H1 (cell line): ENCODE measurements at regions not wholly inside any gene's neighbourhood (a gene's known extent, or its start where the extent isn't known, plus 50 kb on each side); places are given as distances from the start of the nearest gene placed in this dataset.

Source experiments
- CTCF ChIP-seq, 3 experiments: IDR thresholded peaks; 1 replicate in 2 of 3; 2 replicates in 1 of 3; pipeline versions ENCODE4 v1.5.1 to v1.6.1; 2011; ENCODE audit warnings: low read length in 3 of 3, mild to moderate bottlenecking in 3 of 3, inconsistent platforms in 2 of 3, low read depth in 1 of 3, moderate library complexity in 1 of 3; ENCODE audit not compliant: insufficient read depth in 1 of 3; ENCODE audit errors: control extremely low read depth in 1 of 3
- EP300 ChIP-seq, 2 experiments: IDR thresholded peaks; 1 replicate in 1 of 2; 2 replicates in 1 of 2; pipeline ENCODE4 v1.6.1; 2011 to 2012; ENCODE audit warnings: low read depth in 2 of 2, low read length in 2 of 2, mild to moderate bottlenecking in 2 of 2, borderline replicate concordance in 1 of 2, inconsistent platforms in 1 of 2, moderate library complexity in 1 of 2
- SUZ12 ChIP-seq: fragments of 200-600 bp; sonication (generic); IDR thresholded peaks from 2 replicates; pipeline ENCODE4 v1.6.1; 2012; ENCODE audit warnings: mild to moderate bottlenecking, inconsistent platforms, low read length, moderate library complexity, mixed read lengths

- TF ChIP-seq CTCF (IDR thresholded peaks at IDR 0.05; ENCODE audit: control extremely low read depth in 1 of 3, insufficient read depth in 1 of 3, low read depth in 1 of 3, low read length in 3 of 3), result no peak
- no peak for TF ChIP-seq EP300 (IDR thresholded peaks at IDR 0.05; ENCODE audit: borderline replicate concordance in 1 of 2, low read depth in 2 of 2, low read length in 2 of 2)
- TF ChIP-seq SUZ12, result no peak
These were observed 84.4 kb downstream of the MTNR1B start for GRCh38 chr11:93053864-93054263.
